ENCODE measurements at regions not wholly inside any gene's neighbourhood (a gene's known extent, or its start where the extent isn't known, plus 50 kb on each side); places are given as distances from the start of the nearest gene placed in this dataset.

DNA sequence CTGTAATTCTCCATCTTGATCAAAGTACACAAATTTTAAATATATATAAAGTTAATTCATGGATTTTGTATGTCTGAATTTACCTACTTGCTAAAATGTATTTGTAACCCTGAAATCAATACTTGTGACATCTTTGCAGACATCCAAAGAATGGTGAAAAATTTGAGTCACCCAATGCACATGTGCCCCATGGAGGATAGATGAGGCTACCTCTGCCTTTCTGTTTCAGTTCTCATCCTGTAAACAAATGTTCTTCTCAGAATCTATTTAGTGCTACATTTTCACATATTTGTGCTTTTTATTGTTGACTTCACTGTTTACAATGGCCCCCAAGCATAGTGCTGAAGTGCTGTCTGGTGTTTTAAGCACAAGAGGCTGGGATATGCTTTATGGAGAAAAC, 171.5 kb downstream of the LRATD1 start:
- H3K9me2 ChIP-seq (replicated peaks; ENCODE audit: control insufficient read depth, low read length): no peaks in the 10 kb centered on the region
- no peak overlapping the region for H3K27ac ChIP-seq (ENCODE audit: low read depth, low read length)
- H3K4me3 ChIP-seq (ENCODE audit: low read length): no peak overlapping the region
- H3K9me3 ChIP-seq (ENCODE audit: control insufficient read depth, insufficient read depth, low read length): no peaks in the 10 kb centered on the region
- H3K4me1 ChIP-seq (ENCODE audit: control insufficient read depth, low read length): no peaks in the 10 kb centered on the region
- no peaks in the 10 kb centered on the region for H3F3A ChIP-seq (ENCODE audit: control insufficient read depth, insufficient read depth)
- no peaks in the 10 kb centered on the region for H3K79me2 ChIP-seq (ENCODE audit: control insufficient read depth, low read length)
- no peak for TF ChIP-seq EZH2phosphoT487 (IDR thresholded peaks at IDR 0.05; ENCODE audit: borderline replicate concordance, low read length)
- TF ChIP-seq, protein P1, sequence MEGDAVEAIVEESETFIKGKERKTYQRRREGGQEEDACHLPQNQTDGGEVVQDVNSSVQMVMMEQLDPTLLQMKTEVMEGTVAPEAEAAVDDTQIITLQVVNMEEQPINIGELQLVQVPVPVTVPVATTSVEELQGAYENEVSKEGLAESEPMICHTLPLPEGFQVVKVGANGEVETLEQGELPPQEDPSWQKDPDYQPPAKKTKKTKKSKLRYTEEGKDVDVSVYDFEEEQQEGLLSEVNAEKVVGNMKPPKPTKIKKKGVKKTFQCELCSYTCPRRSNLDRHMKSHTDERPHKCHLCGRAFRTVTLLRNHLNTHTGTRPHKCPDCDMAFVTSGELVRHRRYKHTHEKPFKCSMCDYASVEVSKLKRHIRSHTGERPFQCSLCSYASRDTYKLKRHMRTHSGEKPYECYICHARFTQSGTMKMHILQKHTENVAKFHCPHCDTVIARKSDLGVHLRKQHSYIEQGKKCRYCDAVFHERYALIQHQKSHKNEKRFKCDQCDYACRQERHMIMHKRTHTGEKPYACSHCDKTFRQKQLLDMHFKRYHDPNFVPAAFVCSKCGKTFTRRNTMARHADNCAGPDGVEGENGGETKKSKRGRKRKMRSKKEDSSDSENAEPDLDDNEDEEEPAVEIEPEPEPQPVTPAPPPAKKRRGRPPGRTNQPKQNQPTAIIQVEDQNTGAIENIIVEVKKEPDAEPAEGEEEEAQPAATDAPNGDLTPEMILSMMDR (IDR thresholded peaks at IDR 0.05; ENCODE audit: low read depth, low read length, poor library complexity, severe bottlenecking): no peak
- H3K36me3 ChIP-seq (ENCODE audit: control insufficient read depth, low read length): no peaks in the 10 kb centered on the region
- H3K4me2 ChIP-seq (ENCODE audit: low read length): no peak overlapping the region
- no peaks in the 10 kb centered on the region for H4K20me1 ChIP-seq (ENCODE audit: control insufficient read depth, insufficient read depth, low read depth, low read length)
- no peaks in the 10 kb centered on the region for H3K27me3 ChIP-seq (ENCODE audit: control insufficient read depth, low read length)

DNA sequence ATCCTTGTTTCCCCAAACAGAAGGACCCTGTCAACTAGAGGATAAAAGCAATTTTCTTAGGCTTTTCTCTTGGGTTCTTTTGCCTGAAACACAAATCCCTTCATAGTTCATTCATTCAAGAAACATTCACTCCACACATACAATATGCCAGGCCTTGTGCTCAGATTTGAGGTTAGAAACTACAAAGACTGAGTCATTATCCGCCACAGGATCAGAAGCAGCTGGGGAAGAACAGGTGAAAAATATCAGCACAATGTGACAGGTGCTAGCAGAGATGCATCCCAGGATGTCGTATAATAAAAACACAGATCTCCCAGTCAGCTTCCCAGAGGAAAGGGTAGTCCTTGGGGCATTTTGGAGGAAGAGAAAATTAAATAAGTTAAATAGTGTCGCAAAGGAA, 172.4 kb downstream of the LRATD1 start:
- H4K20me1 ChIP-seq (ENCODE audit: control insufficient read depth, insufficient read depth, low read depth, low read length): no peaks in the 10 kb centered on the region
- no peaks in the 10 kb centered on the region for H3K36me3 ChIP-seq (ENCODE audit: control insufficient read depth, low read length)
- TF ChIP-seq, protein P1 (IDR thresholded peaks at IDR 0.05; ENCODE audit: low read depth, low read length, poor library complexity, severe bottlenecking): no peak
- TF ChIP-seq EZH2phosphoT487 (IDR thresholded peaks at IDR 0.05; ENCODE audit: borderline replicate concordance, low read length): no peak
- no peak overlapping the region for H3K27ac ChIP-seq (ENCODE audit: low read depth, low read length)
- no peaks in the 10 kb centered on the region for H3K27me3 ChIP-seq (ENCODE audit: control insufficient read depth, low read length)
- H3F3A ChIP-seq (ENCODE audit: control insufficient read depth, insufficient read depth): no peaks in the 10 kb centered on the region
- H3K9me3 ChIP-seq (ENCODE audit: control insufficient read depth, insufficient read depth, low read length): no peaks in the 10 kb centered on the region
- no peaks in the 10 kb centered on the region for H3K9me2 ChIP-seq (replicated peaks; ENCODE audit: control insufficient read depth, low read length)
- no peak overlapping the region for H3K4me3 ChIP-seq (ENCODE audit: low read length)
- H3K79me2 ChIP-seq (ENCODE audit: control insufficient read depth, low read length): no peaks in the 10 kb centered on the region
- no peaks in the 10 kb centered on the region for H3K4me1 ChIP-seq (ENCODE audit: control insufficient read depth, low read length)
- no peak overlapping the region for H3K4me2 ChIP-seq (ENCODE audit: low read length)

DNA sequence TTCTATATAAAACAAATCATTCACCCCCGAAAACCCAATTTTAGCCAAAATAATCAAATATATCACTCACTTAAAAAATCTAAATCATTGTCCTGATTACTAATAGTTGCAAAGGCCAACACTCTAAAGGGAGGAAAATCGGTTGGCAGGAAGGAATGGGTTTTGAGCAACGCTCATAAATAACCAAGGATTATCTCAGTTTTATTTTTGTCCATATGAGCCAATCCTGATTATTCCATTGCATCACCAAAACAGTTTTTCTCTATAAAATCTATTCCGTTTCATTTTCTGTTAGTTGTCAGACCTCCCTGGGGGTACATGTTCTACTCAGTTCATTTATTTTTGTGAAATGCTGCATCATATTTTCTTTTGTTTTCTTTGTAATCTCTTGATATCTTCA, 174.1 kb downstream of the LRATD1 start:
- Histone ChIP-seq H3K4me1 (ENCODE audit: control insufficient read depth, low read length) (no peaks in the 10 kb centered on the region), H3K79me2 (ENCODE audit: control insufficient read depth, low read length) (no peaks in the 10 kb centered on the region), H3K9me2 (replicated peaks; ENCODE audit: control insufficient read depth, low read length) (no peaks in the 10 kb centered on the region), H3K4me2 (ENCODE audit: low read length) (no peak overlapping the region), H3K4me3 (ENCODE audit: low read length) (no peak overlapping the region), H4K20me1 (ENCODE audit: control insufficient read depth, insufficient read depth, low read depth, low read length) (no peaks in the 10 kb centered on the region), H3F3A (ENCODE audit: control insufficient read depth, insufficient read depth) (no peaks in the 10 kb centered on the region), H3K36me3 (ENCODE audit: control insufficient read depth, low read length) (no peaks in the 10 kb centered on the region), H3K9me3 (ENCODE audit: control insufficient read depth, insufficient read depth, low read length) (no peaks in the 10 kb centered on the region), H3K27ac (ENCODE audit: low read depth, low read length) (no peak overlapping the region), H3K27me3 (ENCODE audit: control insufficient read depth, low read length) (no peaks in the 10 kb centered on the region)
- TF ChIP-seq, protein P1 (IDR thresholded peaks at IDR 0.05; ENCODE audit: low read depth, low read length, poor library complexity, severe bottlenecking): no peak
- TF ChIP-seq EZH2phosphoT487 (IDR thresholded peaks at IDR 0.05; ENCODE audit: borderline replicate concordance, low read length): no peak

DNA sequence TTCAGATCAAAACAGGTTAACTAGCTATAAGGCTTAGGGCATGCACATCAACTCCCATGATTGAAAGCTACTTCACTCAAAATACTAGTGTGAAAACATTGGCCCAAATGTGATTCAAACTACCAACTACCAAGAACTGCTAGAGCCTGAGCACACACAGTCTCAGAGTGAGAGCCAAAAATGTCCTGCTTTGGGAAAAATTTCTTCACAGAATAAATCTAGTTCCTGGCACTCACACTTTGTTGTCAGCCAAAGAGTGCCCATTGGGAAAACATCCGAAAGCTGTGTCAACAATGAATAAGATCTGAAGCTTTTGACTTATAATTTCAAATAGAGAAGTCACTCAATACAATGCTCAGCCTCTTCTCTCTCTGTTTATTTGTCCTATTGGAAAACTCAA, 182.7 kb downstream of the LRATD1 start:
- TF ChIP-seq, protein P1 (IDR thresholded peaks at IDR 0.05; ENCODE audit: low read depth, low read length, poor library complexity, severe bottlenecking): no peak
- TF ChIP-seq EZH2phosphoT487 (IDR thresholded peaks at IDR 0.05; ENCODE audit: borderline replicate concordance, low read length): no peak

More for the DNA sequence above, 182.7 kb downstream of the LRATD1 start:
- no peaks in the 10 kb centered on the region for H3K27me3 ChIP-seq (ENCODE audit: control insufficient read depth, low read length)
- H3K4me2 ChIP-seq (ENCODE audit: low read length): no peak overlapping the region
- H3K27ac ChIP-seq (ENCODE audit: low read depth, low read length): no peak overlapping the region
- H3F3A ChIP-seq (ENCODE audit: control insufficient read depth, insufficient read depth): no peaks in the 10 kb centered on the region
- no peaks in the 10 kb centered on the region for H3K9me3 ChIP-seq (ENCODE audit: control insufficient read depth, insufficient read depth, low read length)
- no peaks in the 10 kb centered on the region for H3K4me1 ChIP-seq (ENCODE audit: control insufficient read depth, low read length)
- H4K20me1 ChIP-seq (ENCODE audit: control insufficient read depth, insufficient read depth, low read depth, low read length): no peaks in the 10 kb centered on the region
- H3K79me2 ChIP-seq (ENCODE audit: control insufficient read depth, low read length): no peaks in the 10 kb centered on the region
- H3K4me3 ChIP-seq (ENCODE audit: low read length): no peak overlapping the region
- no peaks in the 10 kb centered on the region for H3K36me3 ChIP-seq (ENCODE audit: control insufficient read depth, low read length)
- no peaks in the 10 kb centered on the region for H3K9me2 ChIP-seq (replicated peaks; ENCODE audit: control insufficient read depth, low read length)

Measured in DOHH2 (cell line).